LNCaP clone FGC (cell line): ENCODE measurements at regions not wholly inside any gene's neighbourhood (a gene's known extent, or its start where the extent isn't known, plus 50 kb on each side); places are given as distances from the start of the nearest gene placed in this dataset.
A peak's percentile ranks its signal among the peaks of the same experiment; 100 is the strongest.

Experiments
- DNase-seq: peaks from one replicate; pipeline ENCODE4 v3.0.0-alpha.2; 2011; ENCODE audit warnings: low read depth
- H3K4me3 ChIP-seq: 2 replicates; pipeline ENCODE4 v1.5.1; 2011; ENCODE audit warnings: mild to moderate bottlenecking, low read depth, low read length, control low read depth
- TF ChIP-seq, protein P1 (sequence below): IDR thresholded peaks from 2 replicates; pipeline ENCODE4 v1.5.1; 2012; ENCODE audit warnings: mild to moderate bottlenecking; ENCODE audit not compliant: control insufficient read depth, insufficient read depth; ENCODE audit errors: extremely low read depth

DNA sequence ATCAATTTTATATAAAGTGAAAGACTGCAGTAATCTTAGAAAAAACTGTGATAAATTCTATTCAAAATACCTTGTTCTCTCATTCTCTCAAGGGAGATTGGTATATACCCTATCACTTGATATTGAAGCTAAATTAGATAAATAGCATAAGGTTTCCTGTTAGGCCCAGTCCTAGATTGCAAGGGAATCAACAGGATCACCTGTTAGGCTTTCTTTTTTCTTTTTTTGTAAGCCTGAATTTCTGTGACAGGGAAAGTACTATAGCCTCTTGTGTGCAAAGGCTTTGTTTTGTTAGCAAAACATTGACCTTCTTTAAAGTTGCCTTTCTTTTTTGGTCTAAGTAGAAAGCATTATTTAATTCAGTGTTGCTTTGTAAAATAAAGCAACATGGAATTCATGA is 100.0 kb downstream of the HAUS1 start:
- H3K4me3 ChIP-seq = no peak overlapping the region
- TF ChIP-seq, protein P1, sequence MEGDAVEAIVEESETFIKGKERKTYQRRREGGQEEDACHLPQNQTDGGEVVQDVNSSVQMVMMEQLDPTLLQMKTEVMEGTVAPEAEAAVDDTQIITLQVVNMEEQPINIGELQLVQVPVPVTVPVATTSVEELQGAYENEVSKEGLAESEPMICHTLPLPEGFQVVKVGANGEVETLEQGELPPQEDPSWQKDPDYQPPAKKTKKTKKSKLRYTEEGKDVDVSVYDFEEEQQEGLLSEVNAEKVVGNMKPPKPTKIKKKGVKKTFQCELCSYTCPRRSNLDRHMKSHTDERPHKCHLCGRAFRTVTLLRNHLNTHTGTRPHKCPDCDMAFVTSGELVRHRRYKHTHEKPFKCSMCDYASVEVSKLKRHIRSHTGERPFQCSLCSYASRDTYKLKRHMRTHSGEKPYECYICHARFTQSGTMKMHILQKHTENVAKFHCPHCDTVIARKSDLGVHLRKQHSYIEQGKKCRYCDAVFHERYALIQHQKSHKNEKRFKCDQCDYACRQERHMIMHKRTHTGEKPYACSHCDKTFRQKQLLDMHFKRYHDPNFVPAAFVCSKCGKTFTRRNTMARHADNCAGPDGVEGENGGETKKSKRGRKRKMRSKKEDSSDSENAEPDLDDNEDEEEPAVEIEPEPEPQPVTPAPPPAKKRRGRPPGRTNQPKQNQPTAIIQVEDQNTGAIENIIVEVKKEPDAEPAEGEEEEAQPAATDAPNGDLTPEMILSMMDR = no peak
- DNase-seq = no peak

DNA sequence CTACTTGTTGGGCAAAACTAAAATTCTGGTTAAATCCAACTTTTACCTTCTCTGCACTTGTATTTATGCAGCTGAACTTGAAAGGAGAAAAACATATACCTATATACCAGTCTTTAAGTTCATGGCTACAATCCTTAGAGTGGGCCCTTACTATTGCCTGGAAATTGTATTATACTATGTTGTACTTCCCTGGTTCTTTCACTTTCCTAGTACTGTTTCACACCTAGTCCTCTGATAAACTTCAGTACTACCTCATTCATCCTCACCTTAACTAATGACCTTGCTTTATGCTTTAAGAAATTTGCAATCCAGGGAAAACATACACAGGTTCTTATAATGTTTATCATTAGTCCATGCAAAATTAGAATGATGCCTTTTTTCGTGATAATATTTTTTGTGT is 103.8 kb downstream of the HAUS1 start:
- no peak overlapping the region for H3K4me3 ChIP-seq
- TF ChIP-seq, protein P1 = no peak
- DNase-seq = no peak

DNA sequence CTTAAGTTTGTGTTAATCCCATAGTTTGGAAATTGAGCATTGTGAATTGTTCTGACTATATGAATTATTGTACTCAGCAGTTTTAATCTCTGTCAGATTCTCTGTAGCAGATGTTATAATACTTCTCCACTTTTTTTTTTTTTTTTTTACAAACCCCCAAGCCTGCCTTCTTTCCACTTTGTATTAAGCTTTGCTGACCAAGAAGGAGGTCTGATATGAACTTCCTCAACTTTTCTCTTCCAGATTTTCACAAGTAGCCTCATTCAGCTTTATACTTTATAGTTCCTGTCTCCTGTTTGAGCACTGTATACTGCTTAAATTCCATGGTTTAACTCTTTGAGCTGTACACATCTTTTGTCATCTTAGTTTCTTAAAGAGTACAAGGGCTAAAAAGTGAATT is 105.0 kb downstream of the HAUS1 start:
- H3K4me3 ChIP-seq = no peak overlapping the region
- DNase-seq = no peak
- TF ChIP-seq, protein P1 = no peak

DNA sequence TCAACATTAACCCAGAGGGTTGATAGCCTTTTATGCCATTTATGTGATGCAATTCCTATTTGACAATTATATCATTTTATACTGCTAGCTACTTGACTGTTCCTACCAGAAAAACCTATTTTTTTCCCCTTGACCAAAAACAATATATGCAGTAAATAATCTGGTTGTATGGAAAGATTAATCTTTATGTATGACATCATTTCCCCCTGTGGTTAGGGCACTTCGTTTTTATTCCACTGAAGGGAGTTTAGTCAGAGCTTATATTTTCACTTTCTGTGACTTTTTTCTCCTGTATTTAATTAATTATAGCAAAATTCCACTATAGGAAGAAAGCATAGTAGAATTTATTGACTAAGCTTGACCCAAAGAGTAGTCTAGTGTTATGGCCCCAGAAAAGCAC is 107.6 kb downstream of the HAUS1 start:
- DNase-seq = no peak
- TF ChIP-seq, protein P1 = no peak
- no peak overlapping the region for H3K4me3 ChIP-seq

DNA sequence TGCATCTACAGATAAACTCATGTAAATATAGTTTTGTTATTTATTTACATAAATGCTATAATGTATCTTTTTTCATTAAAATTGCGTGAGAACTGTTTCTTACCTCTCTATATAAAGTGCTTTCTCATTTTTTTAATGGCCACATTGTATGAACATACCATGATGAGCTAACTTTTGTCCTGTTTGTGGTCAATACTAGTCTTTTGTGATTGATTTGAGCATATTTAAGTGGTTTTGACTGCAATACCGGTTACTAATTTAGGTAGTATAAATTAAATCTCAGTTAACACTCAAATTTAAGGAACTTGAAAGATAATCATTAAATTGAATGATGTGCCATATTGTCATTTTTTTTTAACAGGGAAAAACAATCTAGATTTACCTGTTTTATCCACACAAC is 108.2 kb downstream of the HAUS1 start:
- TF ChIP-seq, protein P1 = no peak
- no peak overlapping the region for H3K4me3 ChIP-seq
- no peak for DNase-seq

DNA sequence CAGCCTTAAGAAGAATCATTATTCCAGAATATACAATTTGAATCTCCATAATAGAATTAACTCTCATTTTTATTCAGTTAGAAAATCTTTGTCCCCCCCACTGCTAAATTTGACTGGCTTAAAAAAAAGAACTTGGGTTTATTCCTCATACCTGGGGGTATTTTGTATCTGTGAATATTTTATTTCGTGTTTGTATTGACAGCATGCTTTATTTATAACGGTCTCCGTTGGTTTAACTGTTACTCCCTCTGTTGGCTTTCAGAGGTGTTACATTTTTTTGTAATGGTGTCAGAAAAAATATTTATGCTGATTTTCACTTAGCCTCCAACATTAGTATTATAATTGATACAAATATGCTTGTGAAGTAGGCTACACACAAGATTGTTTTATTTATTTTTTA is 109.1 kb downstream of the HAUS1 start:
- no peak for DNase-seq
- TF ChIP-seq, protein P1 = peak; percentile 21; the same call in 1 of the 2 replicates
- no peak overlapping the region for H3K4me3 ChIP-seq

DNA sequence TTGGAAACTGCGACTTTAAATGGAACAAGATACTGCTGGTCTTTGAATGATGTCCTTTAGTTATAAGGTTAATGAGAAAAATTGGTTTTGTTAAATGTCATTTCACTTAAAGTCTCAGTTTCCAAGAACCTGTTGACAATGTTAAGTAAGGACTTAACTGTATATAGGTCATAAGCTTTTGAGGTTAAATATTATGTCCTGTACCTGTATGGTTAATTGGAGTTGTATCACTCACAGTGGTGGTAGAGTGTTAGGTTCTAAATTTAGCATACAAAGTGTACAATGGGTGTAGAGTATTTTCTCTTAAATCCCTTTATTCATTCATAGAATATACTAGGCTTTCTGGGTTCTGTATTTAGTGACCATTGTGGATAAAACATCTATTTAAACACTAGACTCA is 110.2 kb downstream of the HAUS1 start:
- no peak overlapping the region for H3K4me3 ChIP-seq
- TF ChIP-seq, protein P1 = no peak
- no peak for DNase-seq
